Neural crest cell (in vitro differentiated cells): ENCODE measurements at regions not wholly inside any gene's neighbourhood (a gene's known extent, or its start where the extent isn't known, plus 50 kb on each side); places are given as distances from the start of the nearest gene placed in this dataset.
"Not testable (repeated sequence)": the region's sequence is repeated elsewhere in the genome, so short reads cannot be mapped to it uniquely, and the experiment has no call there.

ENCODE experiments used
- DNase-seq: peaks from one replicate; pipeline ENCODE4 v3.0.0; 2021; ENCODE audit warnings: low read depth, mixed read lengths, low spot score
- H3K27ac Mint-ChIP-seq: one replicate; pipeline ENCODE4 v1.8.0; 2021; ENCODE audit warnings: mild to moderate bottlenecking, mixed read lengths; ENCODE audit not compliant: unreplicated experiment
- H3K27me3 Mint-ChIP-seq: 2 replicates; pipeline ENCODE4 v1.8.0; 2021; ENCODE audit warnings: low read depth, mild to moderate bottlenecking, mixed read lengths
- H3K36me3 Mint-ChIP-seq: 2 replicates; pipeline ENCODE4 v1.8.0; 2021; ENCODE audit warnings: low read depth, mild to moderate bottlenecking, mixed read lengths
- H3K4me1 Mint-ChIP-seq: 2 replicates; pipeline ENCODE4 v1.8.0; 2021; ENCODE audit warnings: mixed read lengths
- H3K4me3 Mint-ChIP-seq: one replicate; pipeline ENCODE4 v1.8.0; 2021; ENCODE audit warnings: mild to moderate bottlenecking, mixed read lengths
- H3K9me3 Mint-ChIP-seq: 2 replicates; pipeline ENCODE4 v1.8.0; 2021; ENCODE audit warnings: mixed read lengths
- TF ChIP-seq, protein P1 (sequence below): fragments of 200-600 bp; sonication (generic); conservative IDR thresholded peaks from 2 replicates; pipeline ENCODE4 v1.5.0; 2021; ENCODE audit warnings: antibody characterized with exemption, mild to moderate bottlenecking

DNA sequence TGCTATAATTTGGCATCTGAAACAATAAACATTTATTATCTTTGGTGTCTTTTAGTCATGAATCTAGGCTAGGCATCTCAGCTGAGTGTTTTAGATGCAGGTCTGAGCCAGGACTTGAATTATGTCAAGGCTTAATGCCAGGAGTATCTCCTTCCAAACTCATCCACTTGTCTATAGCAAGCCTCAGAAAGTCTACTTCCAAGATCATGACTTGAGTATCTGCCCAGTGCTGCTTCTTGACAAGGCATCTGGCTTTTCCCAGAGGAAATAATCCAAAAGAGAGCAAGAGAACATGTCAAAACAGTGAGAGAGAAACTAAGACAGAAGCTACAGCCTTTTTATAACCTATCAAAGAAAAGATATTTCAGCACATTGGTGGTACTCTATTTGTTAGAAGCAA, 1052.1 kb upstream of the PCDH10 start:
- H3K27ac Mint-ChIP-seq = no peak overlapping the region
- H3K27me3 Mint-ChIP-seq = no peaks in the 10 kb centered on the region
- no peaks in the 10 kb centered on the region for H3K4me1 Mint-ChIP-seq
- H3K9me3 Mint-ChIP-seq = peaks cover 10% of the 10 kb centered on the region
- TF ChIP-seq, protein P1, sequence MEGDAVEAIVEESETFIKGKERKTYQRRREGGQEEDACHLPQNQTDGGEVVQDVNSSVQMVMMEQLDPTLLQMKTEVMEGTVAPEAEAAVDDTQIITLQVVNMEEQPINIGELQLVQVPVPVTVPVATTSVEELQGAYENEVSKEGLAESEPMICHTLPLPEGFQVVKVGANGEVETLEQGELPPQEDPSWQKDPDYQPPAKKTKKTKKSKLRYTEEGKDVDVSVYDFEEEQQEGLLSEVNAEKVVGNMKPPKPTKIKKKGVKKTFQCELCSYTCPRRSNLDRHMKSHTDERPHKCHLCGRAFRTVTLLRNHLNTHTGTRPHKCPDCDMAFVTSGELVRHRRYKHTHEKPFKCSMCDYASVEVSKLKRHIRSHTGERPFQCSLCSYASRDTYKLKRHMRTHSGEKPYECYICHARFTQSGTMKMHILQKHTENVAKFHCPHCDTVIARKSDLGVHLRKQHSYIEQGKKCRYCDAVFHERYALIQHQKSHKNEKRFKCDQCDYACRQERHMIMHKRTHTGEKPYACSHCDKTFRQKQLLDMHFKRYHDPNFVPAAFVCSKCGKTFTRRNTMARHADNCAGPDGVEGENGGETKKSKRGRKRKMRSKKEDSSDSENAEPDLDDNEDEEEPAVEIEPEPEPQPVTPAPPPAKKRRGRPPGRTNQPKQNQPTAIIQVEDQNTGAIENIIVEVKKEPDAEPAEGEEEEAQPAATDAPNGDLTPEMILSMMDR = no peak
- DNase-seq = no peak
- H3K36me3 Mint-ChIP-seq = peaks cover 3% of the 10 kb centered on the region
- no peak overlapping the region for H3K4me3 Mint-ChIP-seq

GRCh38 chr4:132101526-132101925, 1047.6 kb upstream of the PCDH10 start:
- H3K9me3 Mint-ChIP-seq = peaks cover 3% of the 10 kb centered on the region
- no peak for DNase-seq
- TF ChIP-seq, protein P1 = no peak
- H3K4me1 Mint-ChIP-seq = no peaks in the 10 kb centered on the region
- no peak overlapping the region for H3K4me3 Mint-ChIP-seq
- H3K36me3 Mint-ChIP-seq = no peaks in the 10 kb centered on the region
- no peak overlapping the region for H3K27ac Mint-ChIP-seq
- H3K27me3 Mint-ChIP-seq = no peaks in the 10 kb centered on the region

GRCh38 chr4:132108784-132109183, 1040.3 kb upstream of the PCDH10 start:
- Mint-ChIP-seq H3K36me3 (no peaks in the 10 kb centered on the region), H3K27ac (no peak overlapping the region), H3K9me3 (peaks cover 12% of the 10 kb centered on the region), H3K4me1 (no peaks in the 10 kb centered on the region), H3K4me3 (no peak overlapping the region), H3K27me3 (no peaks in the 10 kb centered on the region)
- no peak for DNase-seq
- TF ChIP-seq, protein P1 = no peak

GRCh38 chr4:132114885-132115284, 1034.2 kb upstream of the PCDH10 start:
- H3K9me3 Mint-ChIP-seq = peaks cover 15% of the 10 kb centered on the region
- TF ChIP-seq, protein P1 = no peak
- no peaks in the 10 kb centered on the region for H3K4me1 Mint-ChIP-seq
- H3K4me3 Mint-ChIP-seq = no peak overlapping the region
- H3K27me3 Mint-ChIP-seq = no peaks in the 10 kb centered on the region
- no peaks in the 10 kb centered on the region for H3K36me3 Mint-ChIP-seq
- no peak overlapping the region for H3K27ac Mint-ChIP-seq
- no peak for DNase-seq

GRCh38 chr4:132122741-132123140, 1026.4 kb upstream of the PCDH10 start:
- not testable (repeated sequence) for H3K27me3 Mint-ChIP-seq, H3K4me3 Mint-ChIP-seq, H3K36me3 Mint-ChIP-seq, H3K27ac Mint-ChIP-seq, DNase-seq, H3K4me1 Mint-ChIP-seq
- H3K9me3 Mint-ChIP-seq = peaks cover 13% of the 10 kb centered on the region

DNA sequence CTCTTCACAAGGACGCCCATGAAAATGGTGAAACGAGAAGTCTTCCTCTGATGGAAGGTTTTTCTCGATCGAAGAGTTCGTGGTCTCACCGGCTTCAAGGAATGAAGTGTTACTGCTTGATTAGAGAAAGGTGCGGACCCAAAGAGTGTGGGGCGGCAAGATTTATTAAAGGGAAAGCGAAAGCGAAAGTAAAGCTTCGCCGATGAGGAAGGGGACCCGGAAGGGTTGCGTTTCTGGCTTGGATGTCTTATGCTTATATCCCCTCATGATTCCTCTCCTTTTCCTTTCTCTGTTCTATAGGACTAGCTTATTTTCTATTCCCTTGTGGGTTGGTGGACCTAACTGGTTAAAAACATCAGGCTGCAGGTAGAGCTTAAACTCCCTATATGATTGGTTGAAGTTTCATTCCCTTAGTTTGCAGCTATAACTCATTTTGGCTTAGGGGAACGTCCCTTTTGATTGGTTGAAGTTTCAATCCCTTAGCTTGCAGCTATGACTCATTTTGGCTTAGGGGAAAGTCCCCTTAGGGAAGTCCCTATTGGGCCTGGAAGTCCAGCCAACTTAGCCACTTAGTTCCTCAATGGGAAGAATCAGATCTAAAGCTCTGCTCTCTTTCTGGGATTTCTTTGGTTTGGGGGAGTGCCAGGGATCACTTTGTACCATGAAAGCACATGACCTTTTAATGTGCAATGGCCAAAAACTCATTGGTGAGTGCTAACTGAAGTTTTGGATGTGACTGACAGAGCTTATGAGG, 1025.0 kb upstream of the PCDH10 start:
- Mint-ChIP-seq H3K4me3 (no peak overlapping the region), H3K27ac (no peak overlapping the region), H3K4me1 (no peaks in the 10 kb centered on the region), H3K9me3 (peaks cover 7% of the 10 kb centered on the region), H3K36me3 (no peaks in the 10 kb centered on the region), H3K27me3 (no peaks in the 10 kb centered on the region)
- TF ChIP-seq, protein P1 = no peak
- no peak for DNase-seq
